ENCODE measurements at regions not wholly inside any gene's neighbourhood (a gene's known extent, or its start where the extent isn't known, plus 50 kb on each side); places are given as distances from the start of the nearest gene placed in this dataset.

DNA sequence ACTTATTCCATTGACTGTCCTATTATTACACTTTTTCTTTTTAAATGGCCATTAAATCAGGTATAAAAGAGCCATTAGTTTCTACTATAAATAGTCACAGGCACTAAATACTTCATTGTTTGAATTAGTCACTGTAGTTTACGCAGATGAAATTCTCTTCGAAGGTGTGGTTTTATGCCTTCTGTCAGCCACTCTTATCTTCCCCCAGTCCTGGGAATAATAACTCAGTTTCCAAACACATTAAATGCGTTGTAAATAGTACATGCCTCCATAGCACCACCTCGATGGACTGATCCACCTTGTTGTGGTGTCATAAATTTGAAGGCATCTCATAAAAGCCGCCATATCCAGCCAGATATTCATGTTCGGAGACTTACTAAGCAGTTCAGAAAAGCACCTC is 72.1 kb upstream of the PARD3B start:
- Histone ChIP-seq H3F3A (ENCODE audit: insufficient read depth, low read length) (no peaks in the 10 kb centered on the region), H3K4me2 (ENCODE audit: low read length) (no peak overlapping the region)

DNA sequence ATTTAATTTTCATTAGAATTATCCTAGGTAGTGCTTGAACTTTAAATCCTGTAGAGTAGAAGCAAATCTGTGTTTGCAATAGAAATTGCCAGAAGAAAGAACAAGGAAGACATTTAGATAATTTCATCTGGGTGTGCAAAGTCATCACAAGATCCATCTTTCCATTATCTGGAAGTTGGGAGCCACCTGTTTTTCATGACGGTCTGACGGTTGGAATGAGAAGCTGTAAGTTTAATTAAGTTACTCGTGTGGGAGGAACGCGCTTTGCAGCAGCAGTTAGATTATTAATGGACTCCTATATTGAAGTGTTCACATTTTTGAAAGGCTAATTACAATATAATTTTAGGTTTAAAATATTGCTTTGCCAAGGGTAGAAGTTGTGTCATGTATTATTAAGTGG is 69.9 kb upstream of the PARD3B start:
- no peak overlapping the region for H3K27ac ChIP-seq (ENCODE audit: low read depth, low read length, poor library complexity, severe bottlenecking)
- H3K4me2 ChIP-seq (ENCODE audit: low read length): no peak overlapping the region
- H2AFZ ChIP-seq (ENCODE audit: low read length): no peak overlapping the region
- no peaks in the 10 kb centered on the region for H3K36me3 ChIP-seq (ENCODE audit: insufficient read depth, low read length)
- no peaks in the 10 kb centered on the region for H4K20me1 ChIP-seq (ENCODE audit: insufficient read depth, low read length)
- H3K9ac ChIP-seq (ENCODE audit: low read length): no peak overlapping the region
- H3K4me3 ChIP-seq (ENCODE audit: low read depth, low read length, poor library complexity, severe bottlenecking): no peak overlapping the region
- no peaks in the 10 kb centered on the region for H3K4me1 ChIP-seq (ENCODE audit: insufficient read depth, low read length, severe bottlenecking)
- H3K79me2 ChIP-seq (ENCODE audit: insufficient read depth, low read length): no peaks in the 10 kb centered on the region
- H3K9me3 ChIP-seq (ENCODE audit: low read length): no peaks in the 10 kb centered on the region
- H3K27me3 ChIP-seq (ENCODE audit: insufficient read depth, low read length): no peaks in the 10 kb centered on the region
- TF ChIP-seq, protein P1, sequence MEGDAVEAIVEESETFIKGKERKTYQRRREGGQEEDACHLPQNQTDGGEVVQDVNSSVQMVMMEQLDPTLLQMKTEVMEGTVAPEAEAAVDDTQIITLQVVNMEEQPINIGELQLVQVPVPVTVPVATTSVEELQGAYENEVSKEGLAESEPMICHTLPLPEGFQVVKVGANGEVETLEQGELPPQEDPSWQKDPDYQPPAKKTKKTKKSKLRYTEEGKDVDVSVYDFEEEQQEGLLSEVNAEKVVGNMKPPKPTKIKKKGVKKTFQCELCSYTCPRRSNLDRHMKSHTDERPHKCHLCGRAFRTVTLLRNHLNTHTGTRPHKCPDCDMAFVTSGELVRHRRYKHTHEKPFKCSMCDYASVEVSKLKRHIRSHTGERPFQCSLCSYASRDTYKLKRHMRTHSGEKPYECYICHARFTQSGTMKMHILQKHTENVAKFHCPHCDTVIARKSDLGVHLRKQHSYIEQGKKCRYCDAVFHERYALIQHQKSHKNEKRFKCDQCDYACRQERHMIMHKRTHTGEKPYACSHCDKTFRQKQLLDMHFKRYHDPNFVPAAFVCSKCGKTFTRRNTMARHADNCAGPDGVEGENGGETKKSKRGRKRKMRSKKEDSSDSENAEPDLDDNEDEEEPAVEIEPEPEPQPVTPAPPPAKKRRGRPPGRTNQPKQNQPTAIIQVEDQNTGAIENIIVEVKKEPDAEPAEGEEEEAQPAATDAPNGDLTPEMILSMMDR (IDR thresholded peaks at IDR 0.05; ENCODE audit: low read length): no peak
- TF ChIP-seq EZH2 (IDR thresholded peaks at IDR 0.05; ENCODE audit: borderline replicate concordance, low read length): no peak
- H3K9me2 ChIP-seq (ENCODE audit: low read depth, low read length): no peaks in the 10 kb centered on the region
- H3F3A ChIP-seq (ENCODE audit: insufficient read depth, low read length): no peaks in the 10 kb centered on the region

More for the DNA sequence above, 72.1 kb upstream of the PARD3B start:
- Histone ChIP-seq H3K27me3 (ENCODE audit: insufficient read depth, low read length) (no peaks in the 10 kb centered on the region), H3K4me3 (ENCODE audit: low read depth, low read length, poor library complexity, severe bottlenecking) (no peak overlapping the region), H3K36me3 (ENCODE audit: insufficient read depth, low read length) (no peaks in the 10 kb centered on the region), H3K27ac (ENCODE audit: low read depth, low read length, poor library complexity, severe bottlenecking) (no peak overlapping the region), H3K9me2 (ENCODE audit: low read depth, low read length) (no peaks in the 10 kb centered on the region), H2AFZ (ENCODE audit: low read length) (no peak overlapping the region), H4K20me1 (ENCODE audit: insufficient read depth, low read length) (no peaks in the 10 kb centered on the region), H3K9me3 (ENCODE audit: low read length) (no peaks in the 10 kb centered on the region), H3K4me1 (ENCODE audit: insufficient read depth, low read length, severe bottlenecking) (no peaks in the 10 kb centered on the region), H3K79me2 (ENCODE audit: insufficient read depth, low read length) (no peaks in the 10 kb centered on the region), H3K9ac (ENCODE audit: low read length) (no peak overlapping the region)
- TF ChIP-seq, protein P1 (IDR thresholded peaks at IDR 0.05; ENCODE audit: low read length): no peak
- no peak for TF ChIP-seq EZH2 (IDR thresholded peaks at IDR 0.05; ENCODE audit: borderline replicate concordance, low read length)

- Histone ChIP-seq H2AFZ (ENCODE audit: low read length) (no peak overlapping the region), H3K27ac (ENCODE audit: low read depth, low read length, poor library complexity, severe bottlenecking) (no peak overlapping the region), H3F3A (ENCODE audit: insufficient read depth, low read length) (no peaks in the 10 kb centered on the region), H3K4me3 (ENCODE audit: low read depth, low read length, poor library complexity, severe bottlenecking) (no peak overlapping the region), H3K9me2 (ENCODE audit: low read depth, low read length) (no peaks in the 10 kb centered on the region), H4K20me1 (ENCODE audit: insufficient read depth, low read length) (no peaks in the 10 kb centered on the region), H3K36me3 (ENCODE audit: insufficient read depth, low read length) (no peaks in the 10 kb centered on the region), H3K79me2 (ENCODE audit: insufficient read depth, low read length) (no peaks in the 10 kb centered on the region), H3K9ac (ENCODE audit: low read length) (no peak overlapping the region), H3K4me1 (ENCODE audit: insufficient read depth, low read length, severe bottlenecking) (no peaks in the 10 kb centered on the region), H3K4me2 (ENCODE audit: low read length) (no peak overlapping the region), H3K27me3 (ENCODE audit: insufficient read depth, low read length) (no peaks in the 10 kb centered on the region), H3K9me3 (ENCODE audit: low read length) (no peaks in the 10 kb centered on the region)
- no peak for TF ChIP-seq EZH2 (IDR thresholded peaks at IDR 0.05; ENCODE audit: borderline replicate concordance, low read length)
- TF ChIP-seq, protein P1 (IDR thresholded peaks at IDR 0.05; ENCODE audit: low read length): no peak
These were observed 67.8 kb upstream of the PARD3B start for GRCh38 chr2:204477358-204477950.
